GM23338 (cell line): ENCODE measurements at regions not wholly inside any gene's neighbourhood (a gene's known extent, or its start where the extent isn't known, plus 50 kb on each side); places are given as distances from the start of the nearest gene placed in this dataset.

Experiments used
- ATAC-seq: fragments of 200-7000 bp; cut with Tn5 transposase; 3 replicates; pipeline ENCODE4 v1.9.1; 2020
- DNase-seq: peaks from one replicate; pipeline ENCODE4 v3.0.0-alpha.2; 2015; ENCODE audit warnings: low spot score
- H2AFZ ChIP-seq: fragments of 200-600 bp; sonication (generic); 2 replicates; pipeline ENCODE4 v1.8.0; 2016; ENCODE audit warnings: antibody characterized with exemption, mild to moderate bottlenecking, moderate library complexity
- H3F3A ChIP-seq: fragments of 200-600 bp; sonication (generic); replicated peaks from 2 replicates; pipeline ENCODE4 v1.8.0; 2017; ENCODE audit warnings: antibody characterized with exemption, mixed run types, low read depth
- H3K27ac ChIP-seq: fragments of 200-600 bp; sonication (generic); 2 replicates; pipeline ENCODE4 v1.6.1; 2016; ENCODE audit warnings: low read depth
- H3K27me3 ChIP-seq: fragments of 200-600 bp; sonication (generic); 2 replicates; pipeline ENCODE4 v1.8.0; 2016; ENCODE audit warnings: mild to moderate bottlenecking, mixed run types, moderate library complexity; ENCODE audit not compliant: insufficient read depth
- H3K36me3 ChIP-seq: fragments of 200-600 bp; sonication (generic); 2 replicates; pipeline ENCODE4 v1.8.0; 2016; ENCODE audit warnings: mild to moderate bottlenecking; ENCODE audit not compliant: insufficient read depth
- H3K4me1 ChIP-seq: fragments of 200-600 bp; sonication (generic); 2 replicates; pipeline ENCODE4 v1.8.0; 2016; ENCODE audit warnings: mild to moderate bottlenecking, moderate library complexity; ENCODE audit not compliant: insufficient read depth
- H3K4me2 ChIP-seq: fragments of 200-600 bp; sonication (generic); 2 replicates; pipeline ENCODE4 v1.7.1; 2017; ENCODE audit warnings: mixed run types
- H3K4me3 ChIP-seq: fragments of 200-600 bp; sonication (generic); 2 replicates; pipeline ENCODE4 v1.6.1; 2016; ENCODE audit warnings: mixed run types
- H3K79me2 ChIP-seq: fragments of 200-600 bp; sonication (generic); replicated peaks from 2 replicates; pipeline ENCODE4 v1.8.0; 2017; ENCODE audit warnings: mild to moderate bottlenecking; ENCODE audit not compliant: insufficient read depth
- H3K9me2 ChIP-seq: fragments of 200-600 bp; sonication (generic); 2 replicates; pipeline ENCODE4 v1.8.0; 2017; ENCODE audit not compliant: insufficient read depth
- H4K20me1 ChIP-seq: fragments of 200-600 bp; sonication (generic); replicated peaks from 2 replicates; pipeline ENCODE4 v1.8.0; 2017; ENCODE audit warnings: mild to moderate bottlenecking; ENCODE audit not compliant: insufficient read depth
- H3K27ac Mint-ChIP-seq: 2 replicates; pipeline ENCODE4 v1.8.0; 2020; ENCODE audit warnings: inconsistent platforms, mild to moderate bottlenecking, moderate library complexity, mixed read lengths
- H3K27me3 Mint-ChIP-seq: 3 replicates; pipeline ENCODE4 v1.8.0; 2022; ENCODE audit warnings: low read depth, mild to moderate bottlenecking, moderate library complexity, mixed read lengths, inconsistent platforms; ENCODE audit not compliant: insufficient read depth, poor library complexity
- H3K36me3 Mint-ChIP-seq: 3 replicates; pipeline ENCODE4 v1.8.0; 2021; ENCODE audit warnings: low read depth, mild to moderate bottlenecking, inconsistent platforms, moderate library complexity, mixed read lengths
- H3K4me1 Mint-ChIP-seq: 3 replicates; pipeline ENCODE4 v1.8.0; 2020; ENCODE audit warnings: mild to moderate bottlenecking, inconsistent platforms, mixed read lengths
- H3K4me3 Mint-ChIP-seq: 3 replicates; pipeline ENCODE4 v1.8.0; 2021; ENCODE audit warnings: moderate library complexity, mild to moderate bottlenecking, inconsistent platforms, mixed read lengths
- H3K9me3 Mint-ChIP-seq: 3 replicates; pipeline ENCODE4 v1.8.0; 2020; ENCODE audit warnings: moderate library complexity, mild to moderate bottlenecking, inconsistent platforms, mixed read lengths
- CREB1 ChIP-seq: fragments of 250-450 bp; sonication (Bioruptor Pico); IDR thresholded peaks from 2 replicates; pipeline ENCODE4 v1.5.0; 2020; ENCODE audit warnings: low read depth, mild to moderate bottlenecking, moderate library complexity
- EZH2 ChIP-seq: fragments of 200-600 bp; sonication (generic); IDR thresholded peaks from one replicate; pipeline ENCODE4 v1.8.0; 2017; ENCODE audit warnings: antibody characterized with exemption, mild to moderate bottlenecking, low read depth; ENCODE audit not compliant: unreplicated experiment
- EZH2phosphoT487 ChIP-seq: fragments of 200-600 bp; sonication (generic); IDR thresholded peaks from one replicate; pipeline ENCODE4 v1.8.1; 2018; ENCODE audit warnings: antibody characterized with exemption; ENCODE audit not compliant: unreplicated experiment
- JUNB ChIP-seq: IDR thresholded peaks from one replicate; pipeline ENCODE4 v1.6.1; 2016; ENCODE audit warnings: antibody characterized with exemption; ENCODE audit not compliant: unreplicated experiment
- NANOG ChIP-seq: IDR thresholded peaks from 2 replicates; pipeline ENCODE4 v1.6.1; 2016; ENCODE audit warnings: antibody characterized with exemption, borderline replicate concordance
- POLR2AphosphoS5 ChIP-seq: IDR thresholded peaks from 2 replicates; pipeline ENCODE4 v1.6.1; 2016; ENCODE audit warnings: antibody characterized with exemption, low read depth
- STAT1 ChIP-seq: IDR thresholded peaks from one replicate; pipeline ENCODE4 v1.6.1; 2016; ENCODE audit warnings: antibody characterized with exemption; ENCODE audit not compliant: unreplicated experiment
- ZNF114 ChIP-seq: fragments of 250-450 bp; sonication (Bioruptor Pico); IDR thresholded peaks from 2 replicates; pipeline ENCODE4 v1.5.0; 2020; ENCODE audit warnings: mild to moderate bottlenecking, moderate library complexity
- ZNF331 ChIP-seq: fragments of 250-450 bp; sonication (Bioruptor Pico); IDR thresholded peaks from 2 replicates; pipeline ENCODE4 v1.5.0; 2020; ENCODE audit warnings: low read depth, mild to moderate bottlenecking, moderate library complexity
- TF ChIP-seq, protein P1 (sequence below): IDR thresholded peaks from one replicate; pipeline ENCODE4 v1.6.1; 2018; ENCODE audit warnings: antibody characterized with exemption; ENCODE audit not compliant: unreplicated experiment
- TF ChIP-seq, protein P2 (sequence below), 2 experiments: fragments of 200-600 bp in 1 of 2; sonication (generic) in 1 of 2; conservative IDR thresholded peaks; 2 replicates each; pipeline versions ENCODE4 v1.5.1 to v1.6.1; 2016 to 2017; ENCODE audit warnings: antibody characterized with exemption in 2 of 2, low read depth in 2 of 2, mild to moderate bottlenecking in 2 of 2, moderate library complexity in 1 of 2
- TF ChIP-seq, protein P3 (sequence below): fragments of 250-450 bp; sonication (Bioruptor Pico); IDR thresholded peaks from 2 replicates; pipeline ENCODE4 v1.5.0; 2020; ENCODE audit warnings: mild to moderate bottlenecking, moderate library complexity

DNA sequence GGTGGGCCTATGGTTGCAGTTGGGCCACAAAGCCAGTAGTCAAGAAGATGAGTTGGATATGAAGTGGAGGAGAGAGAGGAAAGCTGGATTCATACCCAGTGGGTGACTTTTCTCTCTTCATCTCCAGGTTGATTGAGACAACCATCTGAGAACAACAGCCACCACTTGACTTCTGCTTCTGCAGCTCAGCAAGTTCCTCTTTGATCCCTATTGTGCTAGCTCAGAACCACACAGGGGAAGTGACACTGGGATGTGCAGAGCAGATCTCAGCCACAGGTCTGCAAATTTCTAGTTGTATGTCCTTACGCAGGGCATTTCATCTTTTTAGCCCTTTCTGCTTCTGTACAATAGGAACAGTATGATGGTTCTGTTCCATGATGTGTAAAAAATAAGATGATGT, 459.2 kb upstream of the ARRDC4 start:
- Histone ChIP-seq H3K27ac (no peak overlapping the region), H3K79me2 (no peaks in the 10 kb centered on the region), H3K4me1 (no peaks in the 10 kb centered on the region), H4K20me1 (no peaks in the 10 kb centered on the region), H2AFZ (no peak overlapping the region), H3K27me3 (no peaks in the 10 kb centered on the region), H3K9me2 (no peaks in the 10 kb centered on the region; the same call in 1 of the 2 replicates), H3K4me3 (no peak overlapping the region), H3F3A (no peaks in the 10 kb centered on the region), H3K4me2 (no peak overlapping the region), H3K36me3 (no peaks in the 10 kb centered on the region)
- Mint-ChIP-seq H3K27me3 (no peaks in the 10 kb centered on the region), H3K9me3 (no peaks in the 10 kb centered on the region), H3K4me3 (no peak overlapping the region), H3K4me1 (no peaks in the 10 kb centered on the region), H3K27ac (no peak overlapping the region), H3K36me3 (no peaks in the 10 kb centered on the region)
- no peak for ATAC-seq
- no peak for TF ChIP-seq POLR2AphosphoS5
- no peak for TF ChIP-seq EZH2phosphoT487
- TF ChIP-seq EZH2: no peak
- TF ChIP-seq ZNF114 (CRISPR knock-in tag): no peak
- TF ChIP-seq STAT1: no peak
- TF ChIP-seq CREB1 (CRISPR knock-in tag): no peak
- TF ChIP-seq JUNB: no peak
- TF ChIP-seq, protein P1, sequence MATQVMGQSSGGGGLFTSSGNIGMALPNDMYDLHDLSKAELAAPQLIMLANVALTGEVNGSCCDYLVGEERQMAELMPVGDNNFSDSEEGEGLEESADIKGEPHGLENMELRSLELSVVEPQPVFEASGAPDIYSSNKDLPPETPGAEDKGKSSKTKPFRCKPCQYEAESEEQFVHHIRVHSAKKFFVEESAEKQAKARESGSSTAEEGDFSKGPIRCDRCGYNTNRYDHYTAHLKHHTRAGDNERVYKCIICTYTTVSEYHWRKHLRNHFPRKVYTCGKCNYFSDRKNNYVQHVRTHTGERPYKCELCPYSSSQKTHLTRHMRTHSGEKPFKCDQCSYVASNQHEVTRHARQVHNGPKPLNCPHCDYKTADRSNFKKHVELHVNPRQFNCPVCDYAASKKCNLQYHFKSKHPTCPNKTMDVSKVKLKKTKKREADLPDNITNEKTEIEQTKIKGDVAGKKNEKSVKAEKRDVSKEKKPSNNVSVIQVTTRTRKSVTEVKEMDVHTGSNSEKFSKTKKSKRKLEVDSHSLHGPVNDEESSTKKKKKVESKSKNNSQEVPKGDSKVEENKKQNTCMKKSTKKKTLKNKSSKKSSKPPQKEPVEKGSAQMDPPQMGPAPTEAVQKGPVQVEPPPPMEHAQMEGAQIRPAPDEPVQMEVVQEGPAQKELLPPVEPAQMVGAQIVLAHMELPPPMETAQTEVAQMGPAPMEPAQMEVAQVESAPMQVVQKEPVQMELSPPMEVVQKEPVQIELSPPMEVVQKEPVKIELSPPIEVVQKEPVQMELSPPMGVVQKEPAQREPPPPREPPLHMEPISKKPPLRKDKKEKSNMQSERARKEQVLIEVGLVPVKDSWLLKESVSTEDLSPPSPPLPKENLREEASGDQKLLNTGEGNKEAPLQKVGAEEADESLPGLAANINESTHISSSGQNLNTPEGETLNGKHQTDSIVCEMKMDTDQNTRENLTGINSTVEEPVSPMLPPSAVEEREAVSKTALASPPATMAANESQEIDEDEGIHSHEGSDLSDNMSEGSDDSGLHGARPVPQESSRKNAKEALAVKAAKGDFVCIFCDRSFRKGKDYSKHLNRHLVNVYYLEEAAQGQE: no peak
- TF ChIP-seq, protein P2, sequence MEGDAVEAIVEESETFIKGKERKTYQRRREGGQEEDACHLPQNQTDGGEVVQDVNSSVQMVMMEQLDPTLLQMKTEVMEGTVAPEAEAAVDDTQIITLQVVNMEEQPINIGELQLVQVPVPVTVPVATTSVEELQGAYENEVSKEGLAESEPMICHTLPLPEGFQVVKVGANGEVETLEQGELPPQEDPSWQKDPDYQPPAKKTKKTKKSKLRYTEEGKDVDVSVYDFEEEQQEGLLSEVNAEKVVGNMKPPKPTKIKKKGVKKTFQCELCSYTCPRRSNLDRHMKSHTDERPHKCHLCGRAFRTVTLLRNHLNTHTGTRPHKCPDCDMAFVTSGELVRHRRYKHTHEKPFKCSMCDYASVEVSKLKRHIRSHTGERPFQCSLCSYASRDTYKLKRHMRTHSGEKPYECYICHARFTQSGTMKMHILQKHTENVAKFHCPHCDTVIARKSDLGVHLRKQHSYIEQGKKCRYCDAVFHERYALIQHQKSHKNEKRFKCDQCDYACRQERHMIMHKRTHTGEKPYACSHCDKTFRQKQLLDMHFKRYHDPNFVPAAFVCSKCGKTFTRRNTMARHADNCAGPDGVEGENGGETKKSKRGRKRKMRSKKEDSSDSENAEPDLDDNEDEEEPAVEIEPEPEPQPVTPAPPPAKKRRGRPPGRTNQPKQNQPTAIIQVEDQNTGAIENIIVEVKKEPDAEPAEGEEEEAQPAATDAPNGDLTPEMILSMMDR (conservative IDR thresholded peaks at IDR 0.05; ENCODE audit: low read depth in 2 of 2): no peak
- TF ChIP-seq ZNF331 (CRISPR knock-in tag): no peak
- no peak for TF ChIP-seq NANOG
- no peak for DNase-seq

DNA sequence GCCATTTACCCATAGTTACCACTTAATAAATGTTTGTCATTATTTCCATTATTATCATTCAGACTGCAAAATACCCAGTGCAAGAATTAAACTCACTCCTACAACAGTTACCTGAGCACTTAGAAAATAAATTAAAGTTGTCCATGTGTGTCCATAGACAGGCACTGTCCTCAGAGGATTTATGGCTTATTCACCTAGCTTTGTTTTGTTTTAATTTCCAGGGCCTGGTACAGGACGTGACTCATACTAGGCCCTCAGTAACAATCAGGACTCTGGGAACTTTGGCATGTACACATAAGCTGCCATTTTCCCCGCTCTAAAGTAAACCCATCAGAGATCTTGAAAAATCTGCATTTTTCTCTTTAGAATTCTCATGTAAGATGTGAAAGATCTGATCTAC, 458.5 kb upstream of the ARRDC4 start:
- ATAC-seq: no peak
- no peaks in the 10 kb centered on the region for H3K9me3 Mint-ChIP-seq
- Histone ChIP-seq H3K4me3 (no peak overlapping the region), H2AFZ (no peak overlapping the region), H3K27me3 (no peaks in the 10 kb centered on the region), H3K9me2 (no peaks in the 10 kb centered on the region; the same call in 1 of the 2 replicates), H3K27ac (no peak overlapping the region), H4K20me1 (no peaks in the 10 kb centered on the region), H3K36me3 (no peaks in the 10 kb centered on the region), H3F3A (no peaks in the 10 kb centered on the region), H3K79me2 (no peaks in the 10 kb centered on the region), H3K4me2 (no peak overlapping the region), H3K4me1 (no peaks in the 10 kb centered on the region)
- H3K4me3 Mint-ChIP-seq: no peak overlapping the region
- DNase-seq: no peak
- no peak overlapping the region for H3K27ac Mint-ChIP-seq
- no peaks in the 10 kb centered on the region for H3K27me3 Mint-ChIP-seq
- H3K36me3 Mint-ChIP-seq: no peaks in the 10 kb centered on the region
- no peaks in the 10 kb centered on the region for H3K4me1 Mint-ChIP-seq
- TF ChIP-seq EZH2 (no peak), NANOG (no peak), CREB1 (CRISPR knock-in tag) (no peak), ZNF331 (CRISPR knock-in tag) (no peak)
- TF ChIP-seq, protein P3, sequence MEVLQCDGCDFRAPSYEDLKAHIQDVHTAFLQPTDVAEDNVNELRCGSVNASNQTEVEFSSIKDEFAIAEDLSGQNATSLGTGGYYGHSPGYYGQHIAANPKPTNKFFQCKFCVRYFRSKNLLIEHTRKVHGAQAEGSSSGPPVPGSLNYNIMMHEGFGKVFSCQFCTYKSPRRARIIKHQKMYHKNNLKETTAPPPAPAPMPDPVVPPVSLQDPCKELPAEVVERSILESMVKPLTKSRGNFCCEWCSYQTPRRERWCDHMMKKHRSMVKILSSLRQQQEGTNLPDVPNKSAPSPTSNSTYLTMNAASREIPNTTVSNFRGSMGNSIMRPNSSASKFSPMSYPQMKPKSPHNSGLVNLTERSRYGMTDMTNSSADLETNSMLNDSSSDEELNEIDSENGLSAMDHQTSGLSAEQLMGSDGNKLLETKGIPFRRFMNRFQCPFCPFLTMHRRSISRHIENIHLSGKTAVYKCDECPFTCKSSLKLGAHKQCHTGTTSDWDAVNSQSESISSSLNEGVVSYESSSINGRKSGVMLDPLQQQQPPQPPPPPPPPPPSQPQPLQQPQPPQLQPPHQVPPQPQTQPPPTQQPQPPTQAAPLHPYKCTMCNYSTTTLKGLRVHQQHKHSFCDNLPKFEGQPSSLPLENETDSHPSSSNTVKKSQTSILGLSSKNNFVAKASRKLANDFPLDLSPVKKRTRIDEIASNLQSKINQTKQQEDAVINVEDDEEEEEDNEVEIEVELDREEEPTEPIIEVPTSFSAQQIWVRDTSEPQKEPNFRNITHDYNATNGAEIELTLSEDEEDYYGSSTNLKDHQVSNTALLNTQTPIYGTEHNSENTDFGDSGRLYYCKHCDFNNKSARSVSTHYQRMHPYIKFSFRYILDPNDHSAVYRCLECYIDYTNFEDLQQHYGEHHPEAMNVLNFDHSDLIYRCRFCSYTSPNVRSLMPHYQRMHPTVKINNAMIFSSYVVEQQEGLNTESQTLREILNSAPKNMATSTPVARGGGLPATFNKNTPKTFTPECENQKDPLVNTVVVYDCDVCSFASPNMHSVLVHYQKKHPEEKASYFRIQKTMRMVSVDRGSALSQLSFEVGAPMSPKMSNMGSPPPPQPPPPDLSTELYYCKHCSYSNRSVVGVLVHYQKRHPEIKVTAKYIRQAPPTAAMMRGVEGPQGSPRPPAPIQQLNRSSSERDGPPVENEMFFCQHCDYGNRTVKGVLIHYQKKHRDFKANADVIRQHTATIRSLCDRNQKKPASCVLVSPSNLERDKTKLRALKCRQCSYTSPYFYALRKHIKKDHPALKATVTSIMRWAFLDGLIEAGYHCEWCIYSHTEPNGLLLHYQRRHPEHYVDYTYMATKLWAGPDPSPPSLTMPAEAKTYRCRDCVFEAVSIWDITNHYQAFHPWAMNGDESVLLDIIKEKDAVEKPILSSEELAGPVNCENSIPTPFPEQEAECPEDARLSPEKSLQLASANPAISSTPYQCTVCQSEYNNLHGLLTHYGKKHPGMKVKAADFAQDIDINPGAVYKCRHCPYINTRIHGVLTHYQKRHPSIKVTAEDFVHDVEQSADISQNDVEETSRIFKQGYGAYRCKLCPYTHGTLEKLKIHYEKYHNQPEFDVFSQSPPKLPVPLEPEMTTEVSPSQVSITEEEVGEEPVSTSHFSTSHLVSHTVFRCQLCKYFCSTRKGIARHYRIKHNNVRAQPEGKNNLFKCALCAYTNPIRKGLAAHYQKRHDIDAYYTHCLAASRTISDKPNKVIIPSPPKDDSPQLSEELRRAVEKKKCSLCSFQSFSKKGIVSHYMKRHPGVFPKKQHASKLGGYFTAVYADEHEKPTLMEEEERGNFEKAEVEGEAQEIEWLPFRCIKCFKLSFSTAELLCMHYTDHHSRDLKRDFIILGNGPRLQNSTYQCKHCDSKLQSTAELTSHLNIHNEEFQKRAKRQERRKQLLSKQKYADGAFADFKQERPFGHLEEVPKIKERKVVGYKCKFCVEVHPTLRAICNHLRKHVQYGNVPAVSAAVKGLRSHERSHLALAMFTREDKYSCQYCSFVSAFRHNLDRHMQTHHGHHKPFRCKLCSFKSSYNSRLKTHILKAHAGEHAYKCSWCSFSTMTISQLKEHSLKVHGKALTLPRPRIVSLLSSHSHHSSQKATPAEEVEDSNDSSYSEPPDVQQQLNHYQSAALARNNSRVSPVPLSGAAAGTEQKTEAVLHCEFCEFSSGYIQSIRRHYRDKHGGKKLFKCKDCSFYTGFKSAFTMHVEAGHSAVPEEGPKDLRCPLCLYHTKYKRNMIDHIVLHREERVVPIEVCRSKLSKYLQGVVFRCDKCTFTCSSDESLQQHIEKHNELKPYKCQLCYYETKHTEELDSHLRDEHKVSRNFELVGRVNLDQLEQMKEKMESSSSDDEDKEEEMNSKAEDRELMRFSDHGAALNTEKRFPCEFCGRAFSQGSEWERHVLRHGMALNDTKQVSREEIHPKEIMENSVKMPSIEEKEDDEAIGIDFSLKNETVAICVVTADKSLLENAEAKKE (CRISPR knock-in tag): no peak
